ENCODE measurements at regions not wholly inside any gene's neighbourhood (a gene's known extent, or its start where the extent isn't known, plus 50 kb on each side); places are given as distances from the start of the nearest gene placed in this dataset.

DNA sequence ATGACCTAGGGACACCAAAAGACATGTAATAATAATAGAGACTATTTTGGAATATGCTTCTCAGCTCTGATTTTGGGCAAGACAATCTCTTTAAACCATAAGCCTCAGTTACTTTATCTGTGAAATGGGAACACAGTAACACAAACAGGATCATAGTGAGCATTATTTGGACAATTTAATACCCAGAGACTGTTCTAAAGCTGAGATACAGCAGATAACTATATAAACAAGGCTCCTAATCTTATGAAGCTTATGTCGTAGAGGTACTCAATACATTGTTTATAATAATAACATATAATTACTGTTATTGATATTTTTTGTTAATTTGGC lies 250.8 kb downstream of the SEC61B start:
- TF ChIP-seq, protein P1, sequence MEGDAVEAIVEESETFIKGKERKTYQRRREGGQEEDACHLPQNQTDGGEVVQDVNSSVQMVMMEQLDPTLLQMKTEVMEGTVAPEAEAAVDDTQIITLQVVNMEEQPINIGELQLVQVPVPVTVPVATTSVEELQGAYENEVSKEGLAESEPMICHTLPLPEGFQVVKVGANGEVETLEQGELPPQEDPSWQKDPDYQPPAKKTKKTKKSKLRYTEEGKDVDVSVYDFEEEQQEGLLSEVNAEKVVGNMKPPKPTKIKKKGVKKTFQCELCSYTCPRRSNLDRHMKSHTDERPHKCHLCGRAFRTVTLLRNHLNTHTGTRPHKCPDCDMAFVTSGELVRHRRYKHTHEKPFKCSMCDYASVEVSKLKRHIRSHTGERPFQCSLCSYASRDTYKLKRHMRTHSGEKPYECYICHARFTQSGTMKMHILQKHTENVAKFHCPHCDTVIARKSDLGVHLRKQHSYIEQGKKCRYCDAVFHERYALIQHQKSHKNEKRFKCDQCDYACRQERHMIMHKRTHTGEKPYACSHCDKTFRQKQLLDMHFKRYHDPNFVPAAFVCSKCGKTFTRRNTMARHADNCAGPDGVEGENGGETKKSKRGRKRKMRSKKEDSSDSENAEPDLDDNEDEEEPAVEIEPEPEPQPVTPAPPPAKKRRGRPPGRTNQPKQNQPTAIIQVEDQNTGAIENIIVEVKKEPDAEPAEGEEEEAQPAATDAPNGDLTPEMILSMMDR (IDR thresholded peaks at IDR 0.05), result no peak
- TF ChIP-seq POLR2AphosphoS5 (IDR thresholded peaks at IDR 0.05; ENCODE audit: insufficient read depth in 1 of 2, low read depth in 1 of 2) (no peak), POLR2A (IDR thresholded peaks at IDR 0.05) (no peak)

Data from vagina (tissue), 2 donors.